ENCODE measurements at regions not wholly inside any gene's neighbourhood (a gene's known extent, or its start where the extent isn't known, plus 50 kb on each side); places are given as distances from the start of the nearest gene placed in this dataset.

- Histone ChIP-seq H3K27me3 (no peaks in the 10 kb centered on the region), H3K36me3 (no peaks in the 10 kb centered on the region), H3K9me3 (ENCODE audit: low read depth) (no peaks in the 10 kb centered on the region), H3K79me2 (ENCODE audit: low read depth) (no peaks in the 10 kb centered on the region), H3K4me2 (no peak overlapping the region), H3K4me3 (no peak overlapping the region), H3K4me1 (no peaks in the 10 kb centered on the region), H3F3A (ENCODE audit: low read depth) (no peaks in the 10 kb centered on the region), H3K27ac (no peak overlapping the region), H4K20me1 (ENCODE audit: low read depth) (no peaks in the 10 kb centered on the region), H2AFZ (replicated peaks) (no peak overlapping the region), H3K9ac (no peak overlapping the region)
- Mint-ChIP-seq H3K9me3 (no peaks in the 10 kb centered on the region), H3K27me3 (ENCODE audit: insufficient read depth, low read depth) (no peaks in the 10 kb centered on the region), H3K27ac (no peak overlapping the region), H3K4me3 (no peak overlapping the region), H3K36me3 (no peaks in the 10 kb centered on the region), H3K4me1 (no peaks in the 10 kb centered on the region)
- no peak for DNase-seq (ENCODE audit: low spot score)
- TF ChIP-seq, protein P1, sequence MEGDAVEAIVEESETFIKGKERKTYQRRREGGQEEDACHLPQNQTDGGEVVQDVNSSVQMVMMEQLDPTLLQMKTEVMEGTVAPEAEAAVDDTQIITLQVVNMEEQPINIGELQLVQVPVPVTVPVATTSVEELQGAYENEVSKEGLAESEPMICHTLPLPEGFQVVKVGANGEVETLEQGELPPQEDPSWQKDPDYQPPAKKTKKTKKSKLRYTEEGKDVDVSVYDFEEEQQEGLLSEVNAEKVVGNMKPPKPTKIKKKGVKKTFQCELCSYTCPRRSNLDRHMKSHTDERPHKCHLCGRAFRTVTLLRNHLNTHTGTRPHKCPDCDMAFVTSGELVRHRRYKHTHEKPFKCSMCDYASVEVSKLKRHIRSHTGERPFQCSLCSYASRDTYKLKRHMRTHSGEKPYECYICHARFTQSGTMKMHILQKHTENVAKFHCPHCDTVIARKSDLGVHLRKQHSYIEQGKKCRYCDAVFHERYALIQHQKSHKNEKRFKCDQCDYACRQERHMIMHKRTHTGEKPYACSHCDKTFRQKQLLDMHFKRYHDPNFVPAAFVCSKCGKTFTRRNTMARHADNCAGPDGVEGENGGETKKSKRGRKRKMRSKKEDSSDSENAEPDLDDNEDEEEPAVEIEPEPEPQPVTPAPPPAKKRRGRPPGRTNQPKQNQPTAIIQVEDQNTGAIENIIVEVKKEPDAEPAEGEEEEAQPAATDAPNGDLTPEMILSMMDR (IDR thresholded peaks at IDR 0.05), result no peak
- TF ChIP-seq EZH2 (IDR thresholded peaks at IDR 0.05) (no peak), EZH2phosphoT487 (IDR thresholded peaks at IDR 0.05) (no peak)
Observed at GRCh38 chr3:104298662-104299061, 1068.0 kb upstream of the ALCAM start.

DNA sequence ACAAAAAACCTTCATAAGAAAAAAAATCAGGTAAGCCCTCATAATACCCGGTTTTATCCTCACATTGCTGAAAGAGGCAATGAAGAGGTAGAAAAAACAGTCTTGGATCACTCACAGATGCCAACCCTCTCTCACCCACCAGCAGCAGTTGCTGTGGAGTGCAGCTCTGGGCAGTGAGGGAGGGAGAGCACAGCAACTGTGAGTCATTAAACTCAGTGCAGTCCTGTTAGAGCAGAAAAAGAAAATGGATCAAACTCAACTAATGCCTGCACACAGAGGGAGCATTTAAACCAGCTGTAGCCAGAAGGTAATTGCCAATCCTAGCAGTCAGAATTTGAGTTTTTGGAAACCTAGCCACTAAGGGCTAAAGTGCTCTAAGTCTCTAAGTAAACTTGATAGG is 1050.6 kb upstream of the ALCAM start:
- no peaks in the 10 kb centered on the region for H3K36me3 Mint-ChIP-seq
- no peaks in the 10 kb centered on the region for H4K20me1 ChIP-seq (ENCODE audit: low read depth)
- TF ChIP-seq, protein P1 (IDR thresholded peaks at IDR 0.05), result no peak
- TF ChIP-seq EZH2phosphoT487 (IDR thresholded peaks at IDR 0.05), result no peak
- TF ChIP-seq EZH2 (IDR thresholded peaks at IDR 0.05), result no peak
- no peak overlapping the region for H2AFZ ChIP-seq (replicated peaks)
- no peaks in the 10 kb centered on the region for H3K9me3 ChIP-seq (ENCODE audit: low read depth)
- no peak overlapping the region for H3K27ac Mint-ChIP-seq
- H3K4me1 ChIP-seq, result no peaks in the 10 kb centered on the region
- no peaks in the 10 kb centered on the region for H3K79me2 ChIP-seq (ENCODE audit: low read depth)
- H3K4me2 ChIP-seq, result no peak overlapping the region
- no peaks in the 10 kb centered on the region for H3K36me3 ChIP-seq
- H3F3A ChIP-seq (ENCODE audit: low read depth), result no peaks in the 10 kb centered on the region
- H3K4me1 Mint-ChIP-seq, result no peaks in the 10 kb centered on the region
- H3K4me3 Mint-ChIP-seq, result no peak overlapping the region
- H3K4me3 ChIP-seq, result no peak overlapping the region
- no peaks in the 10 kb centered on the region for H3K27me3 Mint-ChIP-seq (ENCODE audit: insufficient read depth, low read depth)
- H3K9me3 Mint-ChIP-seq, result peaks cover 20% of the 10 kb centered on the region
- no peaks in the 10 kb centered on the region for H3K27me3 ChIP-seq
- no peak overlapping the region for H3K9ac ChIP-seq
- H3K27ac ChIP-seq, result no peak overlapping the region
- no peak for DNase-seq (ENCODE audit: low spot score)

GRCh38 chr3:104323226-104323625 is 1043.5 kb upstream of the ALCAM start:
- TF ChIP-seq EZH2phosphoT487 (IDR thresholded peaks at IDR 0.05) (no peak), EZH2 (IDR thresholded peaks at IDR 0.05) (no peak)
- TF ChIP-seq, protein P1 (IDR thresholded peaks at IDR 0.05), result no peak
- Histone ChIP-seq H3K36me3 (no peaks in the 10 kb centered on the region), H3K9me3 (ENCODE audit: low read depth) (no peaks in the 10 kb centered on the region), H3K27ac (no peak overlapping the region), H3K4me1 (no peaks in the 10 kb centered on the region), H4K20me1 (ENCODE audit: low read depth) (no peaks in the 10 kb centered on the region), H3K9ac (no peak overlapping the region), H2AFZ (replicated peaks) (no peak overlapping the region), H3K4me2 (no peak overlapping the region), H3F3A (ENCODE audit: low read depth) (no peaks in the 10 kb centered on the region), H3K79me2 (ENCODE audit: low read depth) (no peaks in the 10 kb centered on the region), H3K4me3 (no peak overlapping the region), H3K27me3 (no peaks in the 10 kb centered on the region)
- H3K9me3 Mint-ChIP-seq, result peaks cover 53% of the 10 kb centered on the region
- peaks cover 10% of the 10 kb centered on the region for H3K4me1 Mint-ChIP-seq
- peaks cover 4% of the 10 kb centered on the region for H3K36me3 Mint-ChIP-seq
- DNase-seq (ENCODE audit: low spot score), result no peak
- H3K27ac Mint-ChIP-seq, result no peak overlapping the region
- no peaks in the 10 kb centered on the region for H3K27me3 Mint-ChIP-seq (ENCODE audit: insufficient read depth, low read depth)
- H3K4me3 Mint-ChIP-seq, result no peak overlapping the region

Data from neural progenitor cell (in vitro differentiated cells).